GM21360 (cell line): ENCODE measurements at regions not wholly inside any gene's neighbourhood (a gene's known extent, or its start where the extent isn't known, plus 50 kb on each side); places are given as distances from the start of the nearest gene placed in this dataset.

Source experiments
- ATAC-seq: cut with Tn5 transposase; IDR thresholded peaks from one replicate; pipeline ENCODE4 v1.9.1; 2021; ENCODE audit warnings: mild to moderate bottlenecking, moderate library complexity; ENCODE audit not compliant: unreplicated experiment

DNA sequence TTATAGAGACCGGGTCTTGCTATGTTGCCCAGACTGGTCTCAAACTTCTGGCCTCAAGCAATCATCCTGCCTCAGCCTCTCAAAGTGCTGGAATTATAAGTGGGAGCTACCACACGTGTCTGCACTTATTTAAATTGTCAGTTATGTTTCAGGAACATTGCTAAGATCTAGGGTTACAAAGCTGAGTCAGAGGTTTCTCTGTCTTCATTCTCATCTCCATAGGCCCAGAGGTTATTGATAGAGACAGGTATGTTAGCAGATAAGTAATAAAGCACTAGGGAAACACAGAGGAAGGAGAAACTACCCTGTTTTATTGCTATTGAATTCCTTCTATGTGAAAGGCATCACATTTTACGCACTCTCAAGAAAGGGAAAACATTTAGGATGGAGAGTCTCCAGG, 214.1 kb downstream of the REEP3 start:
- ATAC-seq = no peak

DNA sequence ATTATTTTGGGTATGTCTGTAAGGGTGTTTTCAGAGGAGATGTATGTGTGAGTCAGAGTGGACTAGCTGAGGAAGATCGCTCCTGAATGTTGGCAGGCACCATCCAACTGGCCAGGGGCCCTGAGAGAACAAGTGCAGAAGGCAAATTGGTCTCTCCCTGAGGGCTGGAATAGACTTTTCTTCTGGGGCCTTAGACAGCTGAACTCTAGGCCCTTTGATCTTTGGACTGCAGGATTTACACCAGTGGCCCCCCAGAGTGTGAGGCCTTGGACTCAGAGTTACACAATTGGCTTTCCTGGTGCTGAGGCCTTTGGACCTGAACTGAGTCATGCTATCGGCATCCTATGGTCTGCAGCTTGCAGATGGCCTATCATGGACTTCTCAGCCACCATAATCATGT, 217.2 kb downstream of the REEP3 start:
- no peak for ATAC-seq

DNA sequence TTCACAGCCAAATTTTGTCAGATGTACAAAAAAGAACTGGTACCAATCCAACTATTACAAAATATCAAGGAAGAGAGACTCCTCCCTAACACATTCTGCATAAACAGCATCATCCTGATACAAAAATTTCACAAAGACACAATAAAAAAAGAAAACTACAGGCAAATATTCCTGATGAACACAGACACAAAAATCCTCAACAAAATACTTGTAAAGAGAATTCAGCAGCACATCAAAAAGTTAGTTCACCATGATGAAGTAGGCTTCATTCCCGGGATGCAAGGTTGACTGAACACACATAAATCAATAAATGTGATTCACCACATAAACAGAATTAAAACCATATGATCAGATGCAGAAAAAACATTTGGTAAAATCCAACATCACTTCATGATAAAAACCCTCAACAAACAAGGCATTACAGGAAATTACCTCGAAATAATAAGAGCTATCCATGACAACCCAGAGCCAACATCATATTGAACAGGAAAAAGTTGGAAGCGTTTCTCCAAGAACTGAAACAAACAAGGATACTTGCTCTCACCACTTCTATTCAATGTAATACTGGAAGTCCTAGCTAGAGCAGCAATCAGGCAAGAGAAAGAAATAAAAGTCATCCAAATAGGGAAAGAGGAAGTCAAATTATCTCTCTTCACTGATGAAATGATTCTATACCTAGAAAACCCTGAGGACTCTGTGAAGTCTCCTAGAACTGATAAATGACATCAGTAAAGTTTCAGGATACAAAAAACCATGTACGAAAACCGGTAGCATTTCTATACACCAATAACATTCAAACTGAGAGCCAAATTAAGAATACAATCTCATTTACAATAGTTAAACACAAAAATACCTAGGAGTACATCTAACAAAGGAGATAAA, 223.1 kb downstream of the REEP3 start:
- ATAC-seq = no peak

DNA sequence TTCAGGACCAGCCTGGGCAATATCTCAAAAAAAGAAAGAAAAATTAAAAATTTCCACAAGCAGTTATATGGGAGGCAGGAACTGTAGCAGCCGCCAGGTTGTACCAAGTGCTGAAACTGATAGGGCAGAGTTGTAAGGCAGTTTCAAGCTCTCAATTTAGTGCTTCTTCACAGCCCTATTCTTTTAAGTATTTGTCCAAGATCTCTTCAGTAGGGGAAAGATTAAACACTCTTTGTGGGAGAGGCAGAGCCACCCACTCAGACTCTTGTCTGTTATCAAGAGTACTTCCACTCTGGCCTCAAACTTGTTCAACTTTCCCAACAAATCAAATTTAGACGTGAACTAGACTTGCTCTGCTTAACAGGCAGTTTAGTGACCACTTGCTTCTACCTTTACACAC, 228.7 kb downstream of the REEP3 start:
- ATAC-seq = no peak

DNA sequence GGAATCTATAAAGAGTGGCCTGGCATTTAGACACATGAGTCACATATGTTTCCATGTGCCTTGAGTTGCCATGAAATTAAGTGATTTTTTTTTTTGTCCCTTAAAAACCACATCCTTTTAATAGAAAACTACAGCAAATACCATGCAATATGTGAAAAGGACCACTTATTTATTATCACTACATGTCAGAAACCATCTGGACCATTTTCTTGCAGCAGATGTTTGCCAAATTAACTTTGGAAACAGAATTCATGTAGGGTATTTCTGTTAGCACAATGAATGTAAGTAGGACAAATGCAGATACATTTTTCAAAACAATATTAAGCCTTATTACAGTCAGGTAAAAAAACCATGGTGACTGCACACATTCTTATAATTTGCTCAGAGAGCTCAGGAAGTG, 230.6 kb downstream of the REEP3 start:
- ATAC-seq = no peak

DNA sequence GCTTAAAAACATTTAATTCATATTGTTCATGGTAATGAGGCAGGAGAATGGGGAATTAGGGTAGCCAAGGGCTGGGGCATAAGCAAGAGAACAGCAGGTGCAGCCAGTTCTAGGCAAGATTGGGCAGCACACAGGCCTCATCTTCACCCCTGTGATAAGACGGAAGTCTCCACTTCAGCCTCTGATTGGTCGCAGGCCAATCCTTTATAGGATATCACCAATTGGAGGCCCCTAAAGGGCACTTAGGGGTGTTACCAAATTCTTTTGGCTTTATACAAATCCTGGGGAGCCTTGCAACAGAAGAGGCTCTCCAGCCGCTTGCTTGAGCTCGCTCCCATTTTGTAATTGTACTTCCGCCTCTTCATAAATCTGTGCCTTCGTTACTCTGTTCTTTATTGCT, 231.1 kb downstream of the REEP3 start:
- ATAC-seq = no peak

DNA sequence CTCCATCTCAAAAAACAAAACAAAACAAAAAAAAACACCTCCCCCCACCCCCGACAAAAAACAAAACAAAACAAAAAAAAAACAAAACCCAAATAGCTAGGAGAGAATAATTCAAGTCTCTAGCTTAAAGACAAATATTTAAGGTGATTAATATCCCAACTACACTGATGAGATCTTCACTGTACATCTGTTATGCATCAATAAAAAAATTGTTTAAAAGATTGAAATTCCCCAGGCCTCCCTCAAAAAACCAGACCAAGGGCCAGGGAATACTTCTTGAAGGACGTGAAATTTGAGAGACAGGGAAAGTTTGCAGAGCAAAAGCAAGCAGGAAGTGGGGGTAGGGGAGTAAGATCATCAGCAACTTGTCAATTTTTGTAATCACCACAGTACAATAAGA, 232.6 kb downstream of the REEP3 start:
- no peak for ATAC-seq

DNA sequence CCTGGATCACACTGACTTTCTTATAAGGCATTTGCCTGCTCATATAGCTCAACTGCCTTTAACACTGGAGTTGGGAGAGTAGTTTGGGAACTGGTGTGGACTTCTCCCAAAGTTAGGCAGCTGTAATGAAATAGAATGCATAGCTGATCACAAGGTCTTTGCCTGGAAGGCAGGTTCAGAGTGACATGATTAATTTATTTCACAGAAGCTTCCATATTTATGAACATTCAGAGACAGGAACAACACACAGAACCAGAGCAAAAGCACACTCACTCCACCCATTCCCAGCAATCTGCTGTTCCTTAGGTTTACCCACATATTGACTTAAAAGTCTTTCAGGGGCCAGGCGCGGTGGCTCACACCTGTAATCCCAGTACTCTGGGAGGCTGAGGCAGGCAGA, 234.2 kb downstream of the REEP3 start:
- no peak for ATAC-seq

DNA sequence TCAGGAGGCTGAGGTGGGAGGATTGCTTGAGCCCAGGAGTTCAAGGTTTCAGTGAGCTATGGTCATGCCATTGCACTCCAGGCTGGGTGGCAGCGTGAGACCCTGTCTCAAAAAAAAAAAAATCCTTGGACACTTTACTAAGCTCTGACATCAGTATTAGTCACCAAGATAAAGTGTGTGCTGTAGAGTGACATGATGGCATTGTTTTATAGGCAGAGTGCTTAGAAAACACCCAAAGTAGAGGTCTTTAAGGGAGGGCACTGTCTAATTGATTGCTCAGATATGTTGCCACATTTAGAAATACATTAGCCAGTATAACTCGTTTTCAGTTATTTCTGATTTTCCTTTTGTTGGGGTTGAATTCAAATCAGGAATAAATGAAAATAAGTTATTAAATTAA, 235.9 kb downstream of the REEP3 start:
- no peak for ATAC-seq

DNA sequence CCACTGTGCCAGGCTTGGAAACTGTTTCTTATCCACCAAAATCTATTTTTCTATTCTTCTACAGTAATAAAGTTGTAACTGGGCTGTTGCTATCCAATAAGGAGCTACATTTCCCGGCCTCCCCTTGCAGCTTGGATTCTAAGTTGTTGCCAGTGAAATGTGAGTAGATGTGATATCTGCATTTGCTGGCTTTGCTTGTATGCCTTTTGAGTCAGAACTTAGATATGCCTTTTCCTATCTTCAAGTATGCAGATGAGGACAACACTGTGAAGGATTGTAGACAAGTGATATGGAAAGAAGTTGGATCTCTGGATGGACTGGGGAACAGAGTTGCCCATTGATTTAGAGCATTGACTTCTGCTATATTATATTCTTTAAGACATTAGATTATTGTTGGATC, 236.9 kb downstream of the REEP3 start:
- ATAC-seq = no peak

DNA sequence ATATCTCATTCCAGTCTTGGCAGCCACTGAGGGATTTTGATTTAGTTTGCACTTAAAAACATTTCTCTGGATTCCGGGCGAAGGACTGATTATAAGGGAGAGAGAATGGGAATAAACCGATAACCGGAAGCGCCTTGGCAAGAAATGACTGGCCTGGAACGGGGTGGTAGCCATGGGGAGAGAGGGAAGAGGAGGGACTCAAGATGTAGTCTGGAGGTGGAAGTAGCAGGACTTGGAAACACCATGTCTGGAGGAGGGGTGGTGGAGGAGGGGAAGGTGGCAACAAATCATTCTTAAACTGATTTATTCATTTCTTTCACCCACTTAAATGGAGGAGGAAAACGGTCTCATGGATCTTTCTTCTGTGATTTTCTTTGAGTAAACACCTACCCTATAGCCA, 238.1 kb downstream of the REEP3 start:
- ATAC-seq = no peak

DNA sequence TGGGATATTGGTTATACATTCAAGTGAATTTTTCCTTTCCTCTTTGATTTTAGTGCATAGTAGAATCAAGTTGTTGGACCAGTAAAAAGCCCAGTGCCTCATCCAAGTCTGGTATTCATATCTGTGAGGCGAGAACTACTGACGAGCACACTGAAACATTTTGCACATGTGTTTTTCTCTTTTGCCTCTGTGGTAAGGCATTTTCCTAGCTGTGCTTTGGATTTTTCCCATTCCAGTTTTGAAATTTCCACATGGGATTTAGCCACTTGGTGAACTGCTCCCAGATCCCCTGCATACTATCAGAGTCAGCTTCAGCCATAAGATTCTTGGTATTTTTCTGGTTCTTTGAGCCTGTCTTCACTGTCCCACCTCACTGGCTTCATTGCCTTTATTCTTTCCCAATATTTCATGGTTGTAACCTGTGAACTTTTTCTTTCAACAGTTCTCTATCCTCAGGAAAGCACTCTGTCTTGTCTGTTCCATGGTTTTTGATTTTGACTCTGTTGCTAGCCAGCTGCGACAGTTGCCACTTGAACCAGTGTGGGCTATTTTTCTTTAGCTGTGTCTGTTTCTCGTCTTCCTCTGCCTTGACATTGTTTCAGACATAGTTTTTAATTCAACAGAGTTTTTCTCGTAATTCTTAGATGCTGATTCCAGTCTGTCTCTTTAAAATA, 239.0 kb downstream of the REEP3 start:
- no peak for ATAC-seq

DNA sequence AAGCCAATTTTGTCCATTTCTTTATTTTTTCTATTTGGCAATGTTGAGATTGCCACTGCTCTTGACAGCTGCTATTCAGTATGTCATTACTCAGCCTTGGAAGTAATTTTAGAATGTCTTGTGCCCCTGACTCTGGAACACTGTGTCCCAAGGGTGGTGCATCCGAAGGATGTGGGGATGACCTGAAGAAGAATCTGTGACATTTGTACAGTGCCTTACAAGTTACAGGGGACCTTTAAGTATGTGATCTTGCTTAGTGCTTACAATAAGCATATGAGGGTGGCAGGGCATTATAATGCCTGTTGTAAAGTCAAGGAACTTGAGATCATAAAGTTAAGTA, 239.5 kb downstream of the REEP3 start:
- no peak for ATAC-seq

DNA sequence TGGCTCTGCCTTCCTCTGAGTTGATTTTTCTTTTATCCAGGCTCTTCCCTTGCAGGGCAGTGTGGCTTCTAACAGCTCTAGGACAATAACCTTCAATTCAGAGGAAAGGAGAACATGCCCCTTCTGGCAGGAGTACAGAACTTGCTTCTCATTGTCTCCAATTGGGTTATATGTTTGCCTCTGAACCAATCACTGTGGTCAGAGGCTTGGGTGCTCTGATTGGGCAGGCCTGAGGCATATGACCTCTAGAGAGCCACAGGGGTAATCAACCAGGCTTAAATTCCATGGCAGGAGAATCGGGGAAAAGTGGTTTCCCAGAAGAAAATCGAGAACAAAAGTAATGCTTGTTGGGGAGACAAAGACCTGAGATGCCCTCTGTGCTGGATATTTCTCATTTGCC, 240.0 kb downstream of the REEP3 start:
- ATAC-seq = no peak

DNA sequence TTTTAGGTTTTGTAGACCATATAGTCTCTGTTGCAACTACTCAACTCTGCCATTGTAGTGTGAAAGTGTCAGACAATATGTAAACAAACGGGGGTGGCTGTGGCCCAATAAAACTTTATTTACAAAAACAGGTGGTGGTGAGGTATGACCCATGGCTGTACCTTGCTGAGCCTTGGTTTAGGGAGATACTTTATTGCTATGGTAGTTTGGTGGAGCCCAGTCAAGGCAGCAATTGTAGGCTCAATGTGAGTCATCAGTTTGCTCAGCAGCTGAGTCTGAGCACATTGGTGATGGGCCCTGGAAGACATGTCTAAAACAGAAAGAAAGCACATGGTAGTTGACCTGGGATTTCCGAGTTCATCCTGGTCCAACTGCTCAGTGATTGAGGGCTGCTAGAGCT, 242.5 kb downstream of the REEP3 start:
- ATAC-seq = no peak

DNA sequence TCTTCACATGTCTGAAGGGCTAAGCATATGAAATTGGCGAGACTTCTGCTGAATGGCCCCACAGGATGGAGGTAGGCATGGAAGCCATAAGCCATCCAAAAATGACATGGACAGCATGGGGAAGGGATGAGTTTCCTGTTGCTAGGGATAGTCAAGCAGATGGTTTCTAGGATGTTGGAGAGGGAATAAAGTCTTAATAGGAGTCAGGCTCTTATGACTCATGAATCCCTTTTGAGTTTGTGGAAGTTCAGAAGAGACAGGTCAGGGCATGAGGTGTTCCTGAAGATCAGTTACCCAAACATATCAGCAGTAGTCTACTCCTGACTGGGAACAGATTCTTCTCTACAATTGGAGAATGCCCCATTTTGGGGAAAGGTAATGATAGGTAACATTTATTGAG, 243.9 kb downstream of the REEP3 start:
- no peak for ATAC-seq

DNA sequence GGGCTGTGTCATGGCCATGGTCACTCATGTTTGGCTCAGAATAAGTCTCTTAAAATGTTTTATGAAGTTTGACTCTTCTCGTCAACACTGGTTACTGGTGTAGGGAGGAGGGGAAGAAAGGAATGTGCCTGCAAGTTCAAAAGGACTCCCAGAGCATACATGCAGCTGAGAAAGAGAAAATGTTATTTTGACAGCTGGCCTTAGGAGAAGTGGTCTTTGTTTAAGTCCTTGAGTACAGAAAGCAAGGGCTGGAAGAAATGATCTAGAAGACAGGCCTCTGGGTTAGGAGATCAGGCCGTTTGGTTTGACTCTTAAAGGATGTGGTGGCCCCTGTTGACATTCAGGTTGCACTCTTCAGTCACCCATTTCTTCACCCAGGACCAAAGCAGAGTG, 245.5 kb downstream of the REEP3 start:
- no peak for ATAC-seq

DNA sequence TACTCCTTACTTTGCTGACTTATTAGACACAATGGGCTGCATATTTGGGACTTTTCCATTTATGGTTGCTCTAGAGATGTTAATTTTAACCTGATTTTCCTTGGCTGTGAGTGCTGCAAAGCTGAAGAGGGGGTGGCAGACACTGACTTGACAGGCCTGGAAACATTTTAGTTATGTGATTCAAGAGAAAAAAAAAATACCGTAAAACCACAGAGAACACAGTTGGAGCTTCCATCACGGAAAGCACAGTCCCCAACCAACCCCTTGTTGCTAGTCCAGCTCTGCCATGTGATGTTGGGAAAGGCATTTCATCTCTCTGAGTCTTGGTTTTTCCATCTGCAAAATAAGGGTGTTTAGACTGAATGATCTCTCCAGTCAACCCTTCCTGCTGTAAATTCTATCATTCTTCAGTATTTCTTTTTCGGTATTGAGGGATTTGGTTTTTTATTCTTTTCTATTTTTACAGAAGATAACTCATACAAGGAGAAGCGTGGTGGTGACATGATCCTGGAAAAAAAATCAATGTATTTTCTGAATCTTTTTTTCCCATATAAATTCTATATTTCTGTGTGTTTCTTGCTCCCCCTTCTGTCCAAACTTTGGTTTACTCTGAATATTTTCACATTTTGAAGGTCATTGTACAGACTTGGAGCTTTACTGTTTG, 246.1 kb downstream of the REEP3 start:
- ATAC-seq = no peak

DNA sequence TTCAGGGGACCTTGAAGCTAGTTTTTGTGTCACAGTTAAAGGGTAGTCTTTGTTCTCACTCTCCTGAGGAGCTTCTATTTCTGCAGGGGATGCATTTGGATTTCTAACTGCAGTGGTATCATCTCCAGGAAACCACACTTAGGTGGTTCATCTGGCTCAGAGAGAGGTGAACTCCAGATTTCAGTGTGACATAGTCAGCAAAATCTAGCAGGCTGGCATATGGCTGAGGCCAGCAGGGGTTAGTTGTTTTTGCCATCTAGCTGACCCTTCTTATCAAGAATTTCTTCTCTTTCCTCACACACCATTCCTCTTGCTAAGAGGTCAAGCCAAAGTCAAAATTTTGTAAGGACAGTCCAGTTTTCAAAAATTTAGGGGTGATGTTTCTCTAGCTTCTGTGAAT, 248.2 kb downstream of the REEP3 start:
- no peak for ATAC-seq

DNA sequence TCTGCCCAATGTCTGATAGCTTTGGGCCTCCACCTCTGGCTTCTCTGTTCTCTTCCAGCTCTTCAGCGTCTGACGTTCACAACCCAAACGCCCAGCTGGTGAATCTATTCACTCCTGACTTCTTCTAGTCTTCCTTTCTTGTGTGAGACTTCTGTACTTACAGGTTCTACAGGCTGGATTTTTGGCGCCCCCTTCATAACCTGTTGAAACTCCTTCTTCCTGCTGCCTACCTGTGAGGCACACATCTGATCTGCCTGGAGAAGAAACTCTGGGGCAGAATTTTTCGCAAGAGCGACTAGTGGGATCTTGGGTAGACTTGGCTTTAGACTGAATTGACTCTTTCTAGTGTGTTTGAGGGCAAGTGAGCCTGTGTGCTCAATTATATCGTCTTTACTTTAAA, 249.3 kb downstream of the REEP3 start:
- ATAC-seq = no peak

DNA sequence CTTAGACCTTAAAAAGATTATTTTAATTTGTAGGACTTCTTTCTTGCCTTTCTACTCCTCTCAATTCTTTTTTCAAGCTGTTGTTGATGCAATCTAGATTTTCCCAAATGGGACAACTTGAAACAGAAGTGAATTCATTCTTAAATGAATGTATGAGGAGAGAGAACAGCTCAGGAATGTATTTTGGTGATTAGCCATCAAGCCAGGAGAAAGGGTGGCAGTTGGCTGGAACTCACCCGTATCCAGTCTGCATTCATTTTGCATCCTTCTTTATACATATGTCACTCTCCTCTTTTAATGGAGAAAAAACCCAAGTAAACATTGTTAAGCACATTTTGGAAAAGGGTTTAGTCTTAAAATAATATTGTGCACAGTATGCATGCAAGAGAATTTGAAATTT, 251.3 kb downstream of the REEP3 start:
- ATAC-seq = no peak

DNA sequence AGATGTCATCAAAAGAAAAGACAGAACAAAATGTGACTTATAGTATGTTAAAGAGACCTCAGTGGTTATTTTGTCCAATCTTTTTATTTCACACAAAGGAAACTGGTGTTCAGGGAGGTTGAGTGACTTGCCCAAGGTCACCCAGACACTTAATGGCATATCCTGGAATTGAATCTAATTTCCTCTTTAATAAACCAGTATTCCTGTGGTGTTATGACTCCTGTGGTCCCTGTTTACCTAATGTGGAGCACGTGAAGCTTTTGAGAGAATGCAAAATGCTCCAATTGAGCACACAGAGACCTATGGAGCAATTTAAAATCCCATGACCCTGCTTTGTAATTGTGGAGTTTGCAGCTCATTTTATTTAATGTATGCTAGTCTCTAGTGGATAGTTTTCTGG, 251.9 kb downstream of the REEP3 start:
- no peak for ATAC-seq
